Endothelial cell of umbilical vein (primary cell): ENCODE measurements at regions not wholly inside any gene's neighbourhood (a gene's known extent, or its start where the extent isn't known, plus 50 kb on each side); places are given as distances from the start of the nearest gene placed in this dataset.

Source experiments
- BruUV-seq: library from RNA; stranded (reverse); fragments of 400-500 nt; replicated peaks from 2 replicates; lab custom pipeline; 2021; lab: Mats Ljungman, UMichigan
- CTCF ChIA-PET: fragments of 300-600, 350-600 bp; sonication (Branson Sonifier 250); formaldehyde crosslinking; loops from one replicate; lab custom pipeline; 2021; ENCODE audit warnings: antibody characterized with exemption, inconsistent platforms; lab: Charles Lee
- POLR2A ChIA-PET: fragments of 300-600, 350-600 bp; sonication (Branson Sonifier 250); formaldehyde crosslinking; loops from one replicate; lab custom pipeline; 2021; ENCODE audit warnings: antibody characterized with exemption, inconsistent platforms; lab: Charles Lee
- DNase-seq: peaks from one replicate; pipeline ENCODE4 v3.0.0-alpha.2; 2011; ENCODE audit warnings: low read depth, low spot score
- FAIRE-seq: peaks from 2 replicates; lab custom pipeline; 2011; peaks lifted over from hg19 to GRCh38; lab: Jason Lieb, UNC
- H2AFZ ChIP-seq: 2 replicates; pipeline ENCODE4 v1.6.0; 2012; ENCODE audit warnings: low read depth, low read length, control low read depth, inconsistent platforms
- H3K27ac ChIP-seq: 2 replicates; pipeline ENCODE4 v1.5.1; 2011; ENCODE audit warnings: low read depth, mild to moderate bottlenecking, control low read depth, low read length, moderate library complexity; ENCODE audit not compliant: insufficient read depth
- H3K27me3 ChIP-seq, 2 experiments: 2 replicates each; pipeline versions ENCODE4 v1.6.0 to v1.6.1; 2011; ENCODE audit warnings: low read length in 2 of 2, mixed read lengths in 1 of 2; ENCODE audit not compliant: control insufficient read depth in 2 of 2, insufficient read depth in 2 of 2
- H3K36me3 ChIP-seq, 2 experiments: 2 replicates in 1 of 2; 3 replicates in 1 of 2; pipeline ENCODE4 v1.5.1; 2011; ENCODE audit warnings: low read length in 2 of 2, mild to moderate bottlenecking in 1 of 2, moderate library complexity in 1 of 2; ENCODE audit not compliant: control insufficient read depth in 2 of 2, insufficient read depth in 2 of 2; ENCODE audit errors: extremely low read depth in 1 of 2
- H3K4me1 ChIP-seq: 3 replicates; pipeline ENCODE4 v1.5.1; 2011; ENCODE audit warnings: mild to moderate bottlenecking, low read length; ENCODE audit not compliant: control insufficient read depth, insufficient read depth; ENCODE audit errors: extremely low read depth
- H3K4me2 ChIP-seq: 2 replicates; pipeline ENCODE4 v1.6.1; 2011; ENCODE audit warnings: low read length, control low read depth, mixed read lengths; ENCODE audit not compliant: insufficient read depth
- H3K4me3 ChIP-seq, 3 experiments: fragments of 200-600 bp in 1 of 3; sonication (generic), shearing (Covaris generic) in 1 of 3; replicated peaks in 1 of 3; 2 replicates each; pipeline ENCODE4 v1.5.1; 2011 to 2016; ENCODE audit warnings: control low read depth in 3 of 3, low read length in 3 of 3, mild to moderate bottlenecking in 2 of 3, inconsistent platforms in 1 of 3, low read depth in 1 of 3, moderate library complexity in 1 of 3; ENCODE audit not compliant: insufficient read depth in 1 of 3
- H3K79me2 ChIP-seq: 2 replicates; pipeline ENCODE4 v1.6.0; 2012; ENCODE audit warnings: low read length, inconsistent platforms; ENCODE audit not compliant: control insufficient read depth, insufficient read depth
- H3K9ac ChIP-seq: replicated peaks from 2 replicates; pipeline ENCODE3; 2011; ENCODE audit warnings: low read length, control low read depth; ENCODE audit not compliant: insufficient read depth; ENCODE audit errors: extremely low read depth
- H3K9me1 ChIP-seq: replicated peaks from 3 replicates; pipeline ENCODE4 v1.6.0; 2011; ENCODE audit warnings: mild to moderate bottlenecking, low read length; ENCODE audit not compliant: control insufficient read depth, insufficient read depth; ENCODE audit errors: extremely low read depth
- H3K9me3 ChIP-seq: replicated peaks from 2 replicates; pipeline ENCODE4 v1.5.1; 2012; ENCODE audit warnings: low read length, inconsistent platforms; ENCODE audit not compliant: control insufficient read depth, insufficient read depth
- H4K20me1 ChIP-seq: replicated peaks from 2 replicates; pipeline ENCODE3; 2011; ENCODE audit warnings: mild to moderate bottlenecking, low read length; ENCODE audit not compliant: control insufficient read depth, insufficient read depth; ENCODE audit errors: extremely low read depth
- EZH2 ChIP-seq: IDR thresholded peaks from 2 replicates; pipeline ENCODE4 v1.6.1; 2012; ENCODE audit warnings: borderline replicate concordance, low read depth, mild to moderate bottlenecking, moderate library complexity, low read length, inconsistent platforms; ENCODE audit not compliant: severe bottlenecking
- FOS ChIP-seq: IDR thresholded peaks from 2 replicates; pipeline ENCODE4 v1.6.1; 2011; ENCODE audit warnings: mild to moderate bottlenecking, low read length, moderate library complexity, borderline replicate concordance; ENCODE audit not compliant: insufficient read depth
- GATA2 ChIP-seq: IDR thresholded peaks from 2 replicates; pipeline ENCODE4 v1.7.0; 2011; ENCODE audit warnings: low read depth, mild to moderate bottlenecking, moderate library complexity, mixed read lengths, low read length; ENCODE audit not compliant: insufficient read length, insufficient read depth
- MYC ChIP-seq: IDR thresholded peaks from one replicate; pipeline ENCODE4 v1.6.1; 2011; ENCODE audit warnings: mild to moderate bottlenecking, low read depth, low read length
- POLR2A ChIP-seq: IDR thresholded peaks from 2 replicates; pipeline ENCODE4 v1.6.1; 2012; ENCODE audit warnings: low read depth, mild to moderate bottlenecking, control low read depth, low read length
- POLR2AphosphoS5 ChIP-seq: IDR thresholded peaks from 2 replicates; pipeline ENCODE4 v1.6.1; 2012; ENCODE audit warnings: low read depth, mild to moderate bottlenecking, control low read depth, low read length, moderate library complexity; ENCODE audit not compliant: insufficient read depth
- dilution Hi-C: fragments of 300-500 bp; cut with MboI; formaldehyde crosslinking; loops from one replicate; pipeline ENCODE4 v1.15.0; 2019; ENCODE audit warnings: low sequenced_read_pairs; ENCODE audit not compliant: extremely low pct_ligation_motif_present
- intact Hi-C: fragments of 100-400 bp; cut with micrococcal nuclease; formaldehyde crosslinking; loops from one replicate; pipeline ENCODE4 v1.10.0; 2022
- TF ChIP-seq, protein P1 (sequence below): IDR thresholded peaks from 2 replicates; pipeline ENCODE4 v1.6.1; 2011; ENCODE audit not compliant: insufficient read depth, insufficient read length
- TF ChIP-seq, protein P2 (sequence below), 2 donors: IDR thresholded peaks; 1 replicate in 1 of 2; 2 replicates in 1 of 2; pipeline ENCODE4 v1.5.1; 2011; ENCODE audit warnings: low read length in 2 of 2, mild to moderate bottlenecking in 2 of 2, moderate library complexity in 2 of 2, control low read depth in 1 of 2, inconsistent platforms in 1 of 2, low read depth in 1 of 2; ENCODE audit not compliant: insufficient read depth in 1 of 2; ENCODE audit errors: extremely low read depth in 1 of 2

DNA sequence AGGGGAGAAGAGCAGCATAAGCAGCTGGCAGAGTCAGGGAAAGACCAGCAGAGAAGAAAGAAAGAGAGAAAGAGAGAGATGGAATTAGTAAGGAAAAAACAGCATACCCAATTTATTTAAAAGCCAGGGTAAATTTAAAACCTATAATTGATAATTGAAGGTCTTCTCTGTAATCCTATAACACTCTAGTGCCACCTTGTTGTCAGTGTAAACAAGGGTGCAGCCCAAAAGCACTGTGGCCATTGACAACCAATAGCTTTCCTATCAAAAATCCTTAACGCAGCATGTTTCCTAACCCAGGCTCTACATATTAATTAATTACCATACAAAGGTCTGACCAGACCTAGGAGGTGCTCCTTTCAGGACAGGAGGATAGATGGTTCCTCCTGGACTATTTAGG lies 447.2 kb upstream of the HSFY2 start:
- no peak overlapping the region for H3K9ac ChIP-seq
- ChIA-PET CTCF (no interaction called here), POLR2A (no interaction called here)
- no peak for TF ChIP-seq POLR2AphosphoS5
- no peak for TF ChIP-seq FOS
- TF ChIP-seq POLR2A: no peak
- no peak for TF ChIP-seq EZH2
- TF ChIP-seq GATA2: no peak
- TF ChIP-seq MYC: no peak
- TF ChIP-seq, protein P1, sequence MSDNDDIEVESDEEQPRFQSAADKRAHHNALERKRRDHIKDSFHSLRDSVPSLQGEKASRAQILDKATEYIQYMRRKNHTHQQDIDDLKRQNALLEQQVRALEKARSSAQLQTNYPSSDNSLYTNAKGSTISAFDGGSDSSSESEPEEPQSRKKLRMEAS: no peak
- H3K4me1 ChIP-seq: no peaks in the 10 kb centered on the region
- intact Hi-C loops (no loop called here), dilution Hi-C loops (no loop called here)
- FAIRE-seq (no peak), DNase-seq (no peak)
- no peaks in the 10 kb centered on the region for H4K20me1 ChIP-seq
- H2AFZ ChIP-seq: no peak overlapping the region
- no peaks in the 10 kb centered on the region for H3K9me1 ChIP-seq
- BruUV-seq: no TSS peak
- no peak overlapping the region for H3K4me3 ChIP-seq
- H3K27me3 ChIP-seq: no peaks in the 10 kb centered on the region
- H3K4me2 ChIP-seq: no peak overlapping the region
- H3K36me3 ChIP-seq: no peaks in the 10 kb centered on the region
- H3K9me3 ChIP-seq: no peaks in the 10 kb centered on the region
- no peak overlapping the region for H3K27ac ChIP-seq
- no peaks in the 10 kb centered on the region for H3K79me2 ChIP-seq

DNA sequence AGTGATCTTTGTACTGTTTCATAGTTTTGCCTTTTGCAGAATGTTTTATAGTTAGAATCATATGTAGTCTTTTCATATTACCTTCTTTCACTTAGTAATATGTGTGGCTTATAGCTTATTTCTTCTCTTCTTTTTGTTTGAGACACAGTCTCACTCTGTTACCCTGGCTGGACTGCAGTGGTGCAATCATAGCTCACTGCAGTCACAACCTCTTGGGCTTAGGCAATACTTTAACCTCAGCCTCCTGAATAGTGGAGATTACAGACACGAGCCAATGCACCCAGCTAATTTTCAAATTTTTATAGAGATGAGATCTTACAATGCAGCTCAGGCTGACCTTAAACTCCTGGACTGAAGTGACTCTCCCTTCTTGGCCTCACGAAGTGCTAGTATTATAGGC lies 435.4 kb upstream of the HSFY2 start:
- Histone ChIP-seq H3K9me3 (no peaks in the 10 kb centered on the region), H3K27me3 (no peaks in the 10 kb centered on the region), H3K9ac (no peak overlapping the region), H3K4me1 (no peaks in the 10 kb centered on the region), H3K36me3 (no peaks in the 10 kb centered on the region), H3K4me3 (no peak overlapping the region), H3K4me2 (no peak overlapping the region), H2AFZ (no peak overlapping the region), H3K79me2 (no peaks in the 10 kb centered on the region), H3K9me1 (no peaks in the 10 kb centered on the region), H4K20me1 (no peaks in the 10 kb centered on the region), H3K27ac (no peak overlapping the region)
- ChIA-PET POLR2A (no interaction called here), CTCF (no interaction called here)
- dilution Hi-C loops (no loop called here), intact Hi-C loops (no loop called here)
- FAIRE-seq (no peak), DNase-seq (no peak)
- TF ChIP-seq, protein P2, sequence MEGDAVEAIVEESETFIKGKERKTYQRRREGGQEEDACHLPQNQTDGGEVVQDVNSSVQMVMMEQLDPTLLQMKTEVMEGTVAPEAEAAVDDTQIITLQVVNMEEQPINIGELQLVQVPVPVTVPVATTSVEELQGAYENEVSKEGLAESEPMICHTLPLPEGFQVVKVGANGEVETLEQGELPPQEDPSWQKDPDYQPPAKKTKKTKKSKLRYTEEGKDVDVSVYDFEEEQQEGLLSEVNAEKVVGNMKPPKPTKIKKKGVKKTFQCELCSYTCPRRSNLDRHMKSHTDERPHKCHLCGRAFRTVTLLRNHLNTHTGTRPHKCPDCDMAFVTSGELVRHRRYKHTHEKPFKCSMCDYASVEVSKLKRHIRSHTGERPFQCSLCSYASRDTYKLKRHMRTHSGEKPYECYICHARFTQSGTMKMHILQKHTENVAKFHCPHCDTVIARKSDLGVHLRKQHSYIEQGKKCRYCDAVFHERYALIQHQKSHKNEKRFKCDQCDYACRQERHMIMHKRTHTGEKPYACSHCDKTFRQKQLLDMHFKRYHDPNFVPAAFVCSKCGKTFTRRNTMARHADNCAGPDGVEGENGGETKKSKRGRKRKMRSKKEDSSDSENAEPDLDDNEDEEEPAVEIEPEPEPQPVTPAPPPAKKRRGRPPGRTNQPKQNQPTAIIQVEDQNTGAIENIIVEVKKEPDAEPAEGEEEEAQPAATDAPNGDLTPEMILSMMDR (IDR thresholded peaks at IDR 0.05; ENCODE audit: extremely low read depth in 1 of 2, insufficient read depth in 1 of 2, low read depth in 1 of 2, low read length in 2 of 2): no peak
- TF ChIP-seq POLR2AphosphoS5: no peak
- no TSS peak for BruUV-seq
